BLaER1 (cell line): ENCODE measurements at regions not wholly inside any gene's neighbourhood (a gene's known extent, or its start where the extent isn't known, plus 50 kb on each side); places are given as distances from the start of the nearest gene placed in this dataset.
A peak's percentile ranks its signal among the peaks of the same experiment; 100 is the strongest.

Source experiments
- H3K27ac ChIP-seq: shearing (Covaris generic); formaldehyde crosslinking; 2 replicates; pipeline ENCODE4 v1.8.1; 2022
- H3K27me3 ChIP-seq: shearing (Covaris generic); formaldehyde crosslinking; 2 replicates; pipeline ENCODE4 v1.8.1; 2022
- H3K36me3 ChIP-seq: shearing (Covaris generic); formaldehyde crosslinking; 2 replicates; pipeline ENCODE4 v1.8.1; 2022
- H3K4me1 ChIP-seq: shearing (Covaris generic); formaldehyde crosslinking; 2 replicates; pipeline ENCODE4 v1.8.1; 2022
- H3K4me2 ChIP-seq: shearing (Covaris generic); formaldehyde crosslinking; 2 replicates; pipeline ENCODE4 v1.8.1; 2022
- H3K4me3 ChIP-seq: shearing (Covaris generic); formaldehyde crosslinking; 2 replicates; pipeline ENCODE4 v1.8.1; 2022
- H3K9ac ChIP-seq: shearing (Covaris generic); formaldehyde crosslinking; 2 replicates; pipeline ENCODE4 v1.8.1; 2022
- H3K9me3 ChIP-seq: shearing (Covaris generic); formaldehyde crosslinking; 2 replicates; pipeline ENCODE4 v1.8.1; 2022
- H4K20me1 ChIP-seq: shearing (Covaris generic); formaldehyde crosslinking; 2 replicates; pipeline ENCODE4 v1.8.1; 2022
- Cebpa-rat ChIP-seq: shearing (Covaris generic); IDR thresholded peaks from 2 replicates; pipeline ENCODE4 v1.8.1; 2022

GRCh38 chr6:137793805-137794515 is 73.1 kb upstream of the TNFAIP3 start:
- peaks cover 6% of the 10 kb centered on the region for H3K9me3 ChIP-seq
- H3K27me3 ChIP-seq, result no peaks in the 10 kb centered on the region
- no peak overlapping the region for H3K4me3 ChIP-seq
- H3K27ac ChIP-seq, result no peak overlapping the region
- no peaks in the 10 kb centered on the region for H3K36me3 ChIP-seq
- H3K9ac ChIP-seq, result no peak overlapping the region
- peaks cover 42% of the 10 kb centered on the region for H3K4me1 ChIP-seq
- H3K4me2 ChIP-seq, result peak overlapping the region; percentile 29; the same call in 1 of the 2 replicates
- H4K20me1 ChIP-seq, result no peaks in the 10 kb centered on the region
- no peak for TF ChIP-seq Cebpa-rat

DNA sequence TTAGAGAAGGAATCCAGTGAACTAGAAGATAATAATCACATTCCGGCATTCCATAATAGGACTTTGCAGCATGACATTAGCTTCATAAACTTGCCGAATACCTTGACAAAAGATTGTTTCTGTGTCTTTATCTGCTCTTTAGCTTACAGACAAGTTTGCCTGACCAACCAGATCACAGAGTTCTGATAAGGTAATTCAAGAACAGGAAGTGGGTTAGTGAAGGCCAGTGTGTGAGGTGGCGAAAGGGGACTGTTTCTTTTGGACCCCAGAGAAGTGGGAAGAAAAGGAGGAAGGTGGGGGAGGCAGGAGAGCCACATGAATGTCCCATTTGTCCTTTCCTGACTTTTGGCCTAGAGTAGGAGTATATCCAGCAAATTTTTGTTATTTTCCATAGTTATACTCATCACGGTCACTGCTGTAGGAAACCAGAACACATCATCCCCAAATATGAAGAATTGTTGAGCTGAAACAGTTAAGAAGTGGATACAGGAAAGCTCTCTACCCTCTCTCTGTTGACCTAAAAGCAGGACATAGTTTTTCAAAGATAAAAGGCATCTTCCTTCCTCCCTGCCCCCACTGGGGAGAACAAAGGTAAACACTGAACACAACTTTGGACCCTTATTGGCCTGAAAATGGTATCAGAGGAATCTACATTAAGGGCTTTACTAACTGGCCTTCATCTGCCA is 72.4 kb upstream of the TNFAIP3 start:
- TF ChIP-seq Cebpa-rat, result no peak
- Histone ChIP-seq H4K20me1 (no peaks in the 10 kb centered on the region), H3K4me1 (peaks cover 42% of the 10 kb centered on the region), H3K4me2 (peak overlapping the region; percentile 29), H3K9me3 (peaks cover under 1% of the 10 kb centered on the region; the same call in 1 of the 2 replicates), H3K9ac (no peak overlapping the region), H3K4me3 (no peak overlapping the region), H3K36me3 (no peaks in the 10 kb centered on the region), H3K27ac (no peak overlapping the region), H3K27me3 (no peaks in the 10 kb centered on the region)

- Histone ChIP-seq H3K27me3 (no peaks in the 10 kb centered on the region), H3K4me1 (peaks cover 35% of the 10 kb centered on the region), H3K4me3 (no peak overlapping the region), H3K36me3 (no peaks in the 10 kb centered on the region), H4K20me1 (no peaks in the 10 kb centered on the region), H3K4me2 (no peak overlapping the region), H3K27ac (no peak overlapping the region), H3K9me3 (no peaks in the 10 kb centered on the region), H3K9ac (no peak overlapping the region)
- no peak for TF ChIP-seq Cebpa-rat
These were observed 71.6 kb upstream of the TNFAIP3 start for GRCh38 chr6:137795501-137795900.

- Histone ChIP-seq H3K4me3 (no peak overlapping the region), H4K20me1 (no peaks in the 10 kb centered on the region), H3K4me2 (no peak overlapping the region), H3K27me3 (no peaks in the 10 kb centered on the region), H3K36me3 (no peaks in the 10 kb centered on the region), H3K27ac (no peak overlapping the region), H3K9ac (no peak overlapping the region), H3K9me3 (0 out of 2 replicates have a peak, but pooled peaks cover 2% of the 10 kb centered on the region), H3K4me1 (peaks cover 15% of the 10 kb centered on the region)
- TF ChIP-seq Cebpa-rat, result no peak
These were observed 68.8 kb upstream of the TNFAIP3 start for GRCh38 chr6:137798261-137798660.

DNA sequence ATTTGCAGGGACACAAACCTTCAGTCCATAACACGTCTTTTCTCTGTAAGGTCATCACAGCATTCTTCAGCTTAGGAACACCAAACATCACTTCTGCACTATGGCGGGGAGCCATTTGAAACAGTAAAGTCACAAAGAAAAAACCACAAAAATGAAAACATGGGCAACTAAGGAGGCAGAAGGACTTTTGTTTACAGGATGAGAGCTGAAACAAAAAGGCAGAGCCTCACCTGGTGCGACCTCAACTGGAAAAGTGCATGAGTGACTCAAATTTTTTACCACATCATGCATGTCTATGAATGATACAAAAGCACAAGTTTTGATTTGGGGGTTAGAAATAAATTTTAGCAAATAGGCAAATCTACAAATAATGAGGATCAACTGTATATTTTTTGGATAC is 68.2 kb upstream of the TNFAIP3 start:
- Histone ChIP-seq H3K9me3 (0 out of 2 replicates have a peak, but pooled peaks cover 5% of the 10 kb centered on the region), H3K4me2 (no peak overlapping the region), H3K27me3 (no peaks in the 10 kb centered on the region), H3K36me3 (no peaks in the 10 kb centered on the region), H3K27ac (no peak overlapping the region), H3K4me3 (no peak overlapping the region), H3K4me1 (peaks cover 14% of the 10 kb centered on the region), H3K9ac (no peak overlapping the region), H4K20me1 (no peaks in the 10 kb centered on the region)
- TF ChIP-seq Cebpa-rat, result no peak

- 0 out of 2 replicates have a peak, but pooled peaks cover 5% of the 10 kb centered on the region for H3K9me3 ChIP-seq
- H3K27me3 ChIP-seq, result no peaks in the 10 kb centered on the region
- H3K4me2 ChIP-seq, result no peak overlapping the region
- no peak overlapping the region for H3K9ac ChIP-seq
- TF ChIP-seq Cebpa-rat, result no peak
- H3K4me3 ChIP-seq, result no peak overlapping the region
- no peak overlapping the region for H3K27ac ChIP-seq
- peaks cover 2% of the 10 kb centered on the region for H3K4me1 ChIP-seq
- no peaks in the 10 kb centered on the region for H4K20me1 ChIP-seq
- H3K36me3 ChIP-seq, result no peaks in the 10 kb centered on the region
These were observed 67.0 kb upstream of the TNFAIP3 start for GRCh38 chr6:137799950-137800568.

- H3K9ac ChIP-seq, result no peak overlapping the region
- no peak overlapping the region for H3K4me2 ChIP-seq
- no peak for TF ChIP-seq Cebpa-rat
- no peak overlapping the region for H3K4me3 ChIP-seq
- no peaks in the 10 kb centered on the region for H3K27me3 ChIP-seq
- no peak overlapping the region for H3K27ac ChIP-seq
- 0 out of 2 replicates have a peak, but pooled peaks cover 5% of the 10 kb centered on the region for H3K9me3 ChIP-seq
- no peaks in the 10 kb centered on the region for H3K36me3 ChIP-seq
- no peaks in the 10 kb centered on the region for H3K4me1 ChIP-seq
- H4K20me1 ChIP-seq, result no peaks in the 10 kb centered on the region
These were observed 66.3 kb upstream of the TNFAIP3 start for GRCh38 chr6:137800762-137801161.

DNA sequence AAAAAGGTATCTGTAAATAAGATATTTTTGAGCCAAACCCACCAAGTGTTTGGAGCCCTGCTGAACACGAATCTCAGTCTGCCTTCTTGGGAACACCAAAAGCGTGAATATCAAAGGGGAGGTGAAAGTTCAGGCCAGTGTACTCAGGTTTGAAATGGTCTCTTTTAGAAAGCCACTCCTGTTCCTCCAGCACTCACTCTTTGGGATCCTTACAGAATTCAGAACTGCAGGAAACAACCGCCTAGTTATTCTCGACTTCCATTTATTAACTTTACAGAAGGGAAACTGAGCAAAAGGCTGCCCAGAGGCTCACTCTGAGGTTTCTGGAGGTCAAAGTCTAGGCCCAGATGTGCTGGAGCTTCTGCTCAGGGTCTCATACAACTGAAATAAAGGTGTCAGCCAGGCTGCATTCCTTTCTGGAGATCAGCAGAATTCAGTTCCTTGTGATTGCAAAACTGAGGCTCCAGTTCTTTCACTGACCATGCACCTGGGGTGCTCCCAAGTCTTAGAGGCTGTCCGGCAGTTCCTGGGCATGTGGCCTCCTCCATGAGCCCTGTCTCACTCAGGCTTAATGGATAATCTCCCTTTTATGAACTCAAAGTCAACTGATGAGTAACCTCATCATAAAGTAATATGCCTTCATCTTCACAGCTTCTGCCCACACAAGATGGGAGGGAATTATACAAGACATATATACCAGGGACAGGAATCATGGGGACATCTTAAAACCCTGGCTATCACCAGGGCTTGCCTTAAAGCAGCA is 65.5 kb upstream of the TNFAIP3 start:
- Histone ChIP-seq H3K27ac (no peak overlapping the region), H3K9me3 (0 out of 2 replicates have a peak, but pooled peaks cover 5% of the 10 kb centered on the region), H3K36me3 (no peaks in the 10 kb centered on the region), H3K9ac (no peak overlapping the region), H3K4me2 (no peak overlapping the region), H3K4me1 (no peaks in the 10 kb centered on the region), H3K4me3 (no peak overlapping the region), H4K20me1 (no peaks in the 10 kb centered on the region), H3K27me3 (no peaks in the 10 kb centered on the region)
- no peak for TF ChIP-seq Cebpa-rat

- Histone ChIP-seq H3K27ac (no peak overlapping the region), H3K27me3 (no peaks in the 10 kb centered on the region), H4K20me1 (no peaks in the 10 kb centered on the region), H3K36me3 (no peaks in the 10 kb centered on the region), H3K9ac (no peak overlapping the region), H3K4me1 (no peaks in the 10 kb centered on the region), H3K4me2 (no peak overlapping the region), H3K4me3 (no peak overlapping the region), H3K9me3 (0 out of 2 replicates have a peak, but pooled peaks cover 5% of the 10 kb centered on the region)
- TF ChIP-seq Cebpa-rat, result no peak
These were observed 64.5 kb upstream of the TNFAIP3 start for GRCh38 chr6:137802408-137803182.
